ENCODE measurements at regions not wholly inside any gene's neighbourhood (a gene's known extent, or its start where the extent isn't known, plus 50 kb on each side); places are given as distances from the start of the nearest gene placed in this dataset.

DNA sequence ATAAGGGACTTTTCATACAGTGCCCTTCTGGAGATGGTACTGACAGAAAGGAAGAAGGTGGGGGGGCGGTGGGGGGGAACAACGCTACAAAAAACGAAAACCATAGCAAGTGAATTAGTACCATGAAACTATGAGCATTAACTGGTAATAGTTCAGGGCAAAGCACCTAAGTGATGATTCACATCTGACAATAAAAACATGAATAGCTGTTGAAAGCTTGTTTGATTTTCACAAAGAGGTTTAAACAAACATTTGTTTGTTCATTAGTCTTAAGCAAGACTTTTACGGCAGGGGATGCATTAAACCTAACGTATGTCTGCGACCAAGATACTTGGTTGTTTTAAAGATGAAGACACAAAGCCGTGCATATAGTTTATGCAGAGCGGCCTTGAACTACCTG is 177.5 kb downstream of the LMO4 start:
- Histone ChIP-seq H2AFZ (ENCODE audit: low read length) (no peak overlapping the region), H3K27ac (ENCODE audit: low read depth, low read length, poor library complexity, severe bottlenecking) (no peak overlapping the region), H3K4me2 (ENCODE audit: low read length) (no peak overlapping the region), H3K9me2 (ENCODE audit: insufficient read depth, low read length) (no peaks in the 10 kb centered on the region), H3K36me3 (ENCODE audit: insufficient read depth, low read length) (no peaks in the 10 kb centered on the region), H3K9me3 (ENCODE audit: low read length) (peaks cover 7% of the 10 kb centered on the region; the same call in 1 of the 2 replicates), H3K79me2 (ENCODE audit: insufficient read depth, low read depth, low read length) (no peaks in the 10 kb centered on the region), H4K20me1 (ENCODE audit: insufficient read depth, low read length) (no peaks in the 10 kb centered on the region), H3K4me1 (ENCODE audit: insufficient read depth, low read length, poor library complexity, severe bottlenecking) (no peaks in the 10 kb centered on the region), H3K4me3 (ENCODE audit: low read depth, low read length, poor library complexity, severe bottlenecking) (no peak overlapping the region)
- POLR2A ChIA-PET: no interaction called here
- BruUV-seq (replicated peaks): no TSS peak
- no peak for TF ChIP-seq EZH2phosphoT487 (IDR thresholded peaks at IDR 0.05; ENCODE audit: borderline replicate concordance, low read depth, low read length)
- TF ChIP-seq CTCF (conservative IDR thresholded peaks at IDR 0.05; ENCODE audit: low read length): no peak
- intact Hi-C loops (cut with micrococcal nuclease; ENCODE audit: unreplicated experiment): no loop called here
- DNase-seq (ENCODE audit: low spot score): no peak
- CTCF ChIA-PET (ENCODE audit: unreplicated experiment): no interaction called here

DNA sequence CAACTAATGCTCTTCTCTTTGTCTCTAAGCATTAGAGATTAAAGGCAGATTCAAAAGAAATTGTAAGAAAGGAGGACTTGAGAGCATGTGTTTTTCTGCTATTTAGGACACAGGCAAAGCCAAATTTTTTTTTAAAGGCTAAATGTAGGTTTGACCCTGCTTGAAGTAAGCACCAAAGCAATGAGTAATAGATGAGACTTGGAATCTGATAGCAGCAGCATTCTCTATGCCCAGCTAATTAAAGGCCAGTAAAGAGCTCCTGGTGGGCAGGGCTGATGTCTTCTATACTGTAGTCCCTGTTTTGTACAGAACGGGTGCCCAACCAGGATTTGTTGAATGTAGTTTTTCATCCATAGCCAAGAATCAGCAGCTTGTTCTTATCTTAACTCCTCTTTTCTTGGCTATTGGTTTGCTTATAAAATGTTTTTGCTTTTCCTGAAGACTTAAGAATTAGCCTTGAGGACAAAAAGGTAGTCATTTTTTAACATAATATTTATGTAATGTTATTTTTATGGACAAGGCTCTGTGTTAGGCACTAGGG is 179.6 kb downstream of the LMO4 start:
- BruUV-seq (replicated peaks): no TSS peak
- DNase-seq (ENCODE audit: low spot score): no peak
- ChIA-PET CTCF (ENCODE audit: unreplicated experiment) (no interaction called here), POLR2A (no interaction called here)
- Histone ChIP-seq H3K4me3 (ENCODE audit: low read depth, low read length, poor library complexity, severe bottlenecking) (no peak overlapping the region), H4K20me1 (ENCODE audit: insufficient read depth, low read length) (no peaks in the 10 kb centered on the region), H3K36me3 (ENCODE audit: insufficient read depth, low read length) (no peaks in the 10 kb centered on the region), H3K9me3 (ENCODE audit: low read length) (peaks cover 3% of the 10 kb centered on the region; the same call in 1 of the 2 replicates), H3K79me2 (ENCODE audit: insufficient read depth, low read depth, low read length) (no peaks in the 10 kb centered on the region), H3K4me2 (ENCODE audit: low read length) (no peak overlapping the region), H3K4me1 (ENCODE audit: insufficient read depth, low read length, poor library complexity, severe bottlenecking) (no peaks in the 10 kb centered on the region), H3K27ac (ENCODE audit: low read depth, low read length, poor library complexity, severe bottlenecking) (no peak overlapping the region), H3K9me2 (ENCODE audit: insufficient read depth, low read length) (no peaks in the 10 kb centered on the region), H2AFZ (ENCODE audit: low read length) (no peak overlapping the region)
- TF ChIP-seq CTCF (conservative IDR thresholded peaks at IDR 0.05; ENCODE audit: low read length): no peak
- TF ChIP-seq EZH2phosphoT487 (IDR thresholded peaks at IDR 0.05; ENCODE audit: borderline replicate concordance, low read depth, low read length): no peak
- intact Hi-C loops (cut with micrococcal nuclease; ENCODE audit: unreplicated experiment): no loop called here

DNA sequence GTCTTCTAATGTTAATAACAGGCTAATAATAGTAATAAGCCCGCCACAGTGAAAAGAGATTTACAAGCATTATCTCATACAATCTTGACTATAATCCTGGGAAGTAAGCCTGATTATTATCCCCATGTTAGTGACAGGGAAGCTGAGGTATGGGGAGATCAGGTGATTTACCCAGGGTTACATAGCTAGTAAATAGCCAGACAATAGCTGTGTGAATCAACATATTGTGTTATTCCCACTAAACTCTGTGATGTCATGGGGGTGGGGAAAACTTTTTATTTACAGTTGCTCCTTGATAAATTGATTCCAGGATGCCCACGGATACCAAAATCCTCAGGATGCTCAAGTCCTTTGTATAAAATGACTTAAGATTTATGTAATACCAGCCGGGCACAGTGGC is 181.9 kb downstream of the LMO4 start:
- H3K9me2 ChIP-seq (ENCODE audit: insufficient read depth, low read length): no peaks in the 10 kb centered on the region
- H3K27ac ChIP-seq (ENCODE audit: low read depth, low read length, poor library complexity, severe bottlenecking): no peak overlapping the region
- H3K4me1 ChIP-seq (ENCODE audit: insufficient read depth, low read length, poor library complexity, severe bottlenecking): no peaks in the 10 kb centered on the region
- CTCF ChIA-PET (ENCODE audit: unreplicated experiment): no interaction called here
- DNase-seq (ENCODE audit: low spot score): no peak
- POLR2A ChIA-PET: no interaction called here
- no peak overlapping the region for H2AFZ ChIP-seq (ENCODE audit: low read length)
- intact Hi-C loops (cut with micrococcal nuclease; ENCODE audit: unreplicated experiment): no loop called here
- no peaks in the 10 kb centered on the region for H3K36me3 ChIP-seq (ENCODE audit: insufficient read depth, low read length)
- no peak for TF ChIP-seq CTCF (conservative IDR thresholded peaks at IDR 0.05; ENCODE audit: low read length)
- TF ChIP-seq EZH2phosphoT487 (IDR thresholded peaks at IDR 0.05; ENCODE audit: borderline replicate concordance, low read depth, low read length): no peak
- no peaks in the 10 kb centered on the region for H4K20me1 ChIP-seq (ENCODE audit: insufficient read depth, low read length)
- BruUV-seq (replicated peaks): no TSS peak
- no peaks in the 10 kb centered on the region for H3K79me2 ChIP-seq (ENCODE audit: insufficient read depth, low read depth, low read length)
- H3K4me2 ChIP-seq (ENCODE audit: low read length): no peak overlapping the region
- H3K4me3 ChIP-seq (ENCODE audit: low read depth, low read length, poor library complexity, severe bottlenecking): no peak overlapping the region
- no peaks in the 10 kb centered on the region for H3K9me3 ChIP-seq (ENCODE audit: low read length)

Data from OCI-LY7 (cell line).